CD4-positive, alpha-beta T cell treated with Interleukin-4 for 1 hour (primary cell): ENCODE measurements at regions not wholly inside any gene's neighbourhood (a gene's known extent, or its start where the extent isn't known, plus 50 kb on each side); places are given as distances from the start of the nearest gene placed in this dataset.

Experiments
- DNase-seq, 2 donors: peaks; one replicate each; pipeline ENCODE4 v3.0.0-alpha.2; 2020 to 2022

DNA sequence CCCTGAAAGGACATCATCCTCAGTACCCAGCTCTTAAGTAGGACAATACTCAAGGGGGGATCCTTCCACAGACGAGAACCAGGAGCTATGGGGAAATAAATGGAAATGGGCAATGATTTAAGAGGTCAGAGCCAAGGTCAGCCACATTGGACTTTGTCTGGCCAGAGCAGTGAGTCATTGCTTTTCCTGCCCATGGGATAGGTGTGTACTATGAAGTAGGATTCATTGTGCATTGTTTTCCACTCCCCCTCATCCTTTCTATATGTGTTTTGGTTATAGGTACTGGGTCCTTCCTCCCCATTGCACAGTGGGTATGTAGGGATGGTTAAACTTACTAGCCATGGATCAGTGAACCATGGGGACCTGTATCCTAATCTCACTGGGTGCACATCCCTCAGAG, 328.9 kb upstream of the USP25 start:
- no peak for DNase-seq

DNA sequence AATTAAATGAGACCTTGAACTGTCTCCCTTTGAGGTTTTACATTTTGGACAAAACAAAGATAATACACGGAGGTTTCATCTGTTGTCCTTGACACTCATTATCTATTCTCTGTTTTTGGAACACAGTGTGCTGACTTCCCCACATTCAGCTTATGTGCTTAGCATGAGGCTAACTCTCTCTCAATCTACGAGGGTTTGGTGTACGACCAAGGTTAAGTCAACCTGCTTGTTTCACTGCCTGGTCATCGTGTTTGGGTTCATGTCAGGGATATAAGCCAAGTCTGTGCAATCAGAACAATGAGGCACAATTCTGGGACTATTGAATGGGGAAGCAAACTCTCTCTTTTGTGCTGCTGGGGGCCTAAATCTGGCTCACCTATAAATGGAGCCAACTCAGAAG, 328.5 kb upstream of the USP25 start:
- no peak for DNase-seq

DNA sequence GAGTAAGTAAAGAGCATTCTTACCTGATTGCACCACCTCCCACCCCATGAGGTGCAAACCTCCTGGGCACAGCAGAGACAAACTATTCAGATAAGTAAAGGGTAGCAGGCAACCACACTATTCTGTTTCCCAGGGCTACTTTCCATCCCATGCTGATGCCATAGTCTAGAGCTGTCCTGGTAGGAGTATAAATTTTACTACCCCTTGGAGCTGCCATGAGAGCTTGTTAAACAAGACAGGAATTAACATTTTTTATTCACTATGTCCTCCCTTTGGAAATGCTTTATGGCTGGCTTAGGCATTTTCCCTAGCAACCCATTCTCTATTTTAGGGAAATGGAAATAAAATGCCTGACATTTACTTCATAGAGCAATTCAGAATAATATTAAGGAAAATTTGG, 324.6 kb upstream of the USP25 start:
- DNase-seq, result no peak

DNA sequence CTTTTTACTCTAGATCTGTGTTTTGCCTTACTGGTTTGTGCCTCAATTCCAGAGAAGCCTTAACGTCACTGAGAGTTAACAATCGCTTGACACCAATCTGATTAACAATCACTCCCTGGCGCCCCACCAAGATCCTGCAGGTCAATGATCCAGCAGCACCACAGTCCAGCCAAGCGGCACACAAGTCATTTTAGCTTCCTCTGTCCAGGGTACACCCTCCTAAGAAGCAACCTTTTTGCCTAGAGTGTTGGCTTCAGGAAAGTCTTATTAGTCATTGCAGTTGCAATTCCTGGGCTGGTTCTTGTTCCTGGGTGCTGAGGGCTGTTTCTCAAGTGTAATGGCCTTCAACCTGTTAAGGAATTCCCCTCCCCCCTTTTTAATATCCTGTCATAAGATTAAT, 323.0 kb upstream of the USP25 start:
- no peak for DNase-seq

DNA sequence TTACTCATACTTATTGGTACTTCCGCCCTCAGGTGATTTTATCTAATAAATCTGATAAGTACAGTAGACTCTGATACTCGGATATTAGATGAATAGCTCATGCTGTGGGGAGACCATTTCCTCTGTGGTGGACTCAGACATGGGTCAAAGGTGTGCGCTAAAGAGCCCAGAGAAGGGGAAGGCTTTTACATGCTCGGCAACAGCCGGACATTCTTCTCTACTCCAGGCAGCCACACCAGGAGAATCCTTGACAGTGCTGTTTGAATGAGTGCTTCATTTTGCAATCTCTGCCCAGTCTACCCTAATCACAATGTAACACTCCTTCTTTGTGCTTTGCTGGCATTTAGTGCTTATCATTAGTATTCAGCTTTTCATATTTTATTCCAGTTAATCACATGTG, 322.2 kb upstream of the USP25 start:
- DNase-seq, result no peak

DNA sequence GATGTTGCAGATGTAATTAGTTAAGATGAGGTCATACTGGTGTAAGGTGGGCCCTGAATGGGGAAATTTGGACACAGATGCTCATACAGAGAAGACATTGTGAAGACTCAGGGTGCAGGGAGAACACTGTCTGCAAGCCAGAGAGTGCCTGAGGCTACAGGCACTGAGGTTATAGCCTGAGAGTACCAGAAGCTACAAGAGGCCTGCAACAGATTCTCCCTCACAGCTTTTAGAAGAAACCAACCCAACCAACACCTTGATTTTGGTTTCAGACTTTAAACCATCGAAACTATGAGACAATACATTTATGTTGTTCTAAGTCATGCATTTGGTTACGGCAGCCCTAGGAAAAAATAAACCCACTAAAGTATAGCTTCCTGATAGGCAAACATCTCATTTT, 321.7 kb upstream of the USP25 start:
- no peak for DNase-seq

DNA sequence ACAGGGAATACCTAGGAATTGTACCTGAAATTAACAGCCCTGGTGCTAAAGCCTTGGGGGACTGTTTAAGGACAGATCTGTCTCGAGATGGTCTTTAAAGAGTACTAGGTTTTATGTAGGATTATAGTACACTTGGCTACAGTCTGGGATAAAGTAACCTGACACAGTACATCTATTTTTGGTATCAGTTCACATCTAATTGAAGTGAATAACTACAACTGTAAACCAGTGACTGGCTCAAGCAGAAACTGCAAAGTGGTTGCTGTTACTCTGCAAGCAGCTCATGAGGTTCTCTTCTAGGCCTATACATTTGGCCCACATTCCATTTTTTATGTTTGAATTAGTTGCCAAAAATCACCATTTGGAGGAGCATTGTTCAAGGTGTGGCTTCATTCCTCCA, 320.8 kb upstream of the USP25 start:
- DNase-seq, result no peak

DNA sequence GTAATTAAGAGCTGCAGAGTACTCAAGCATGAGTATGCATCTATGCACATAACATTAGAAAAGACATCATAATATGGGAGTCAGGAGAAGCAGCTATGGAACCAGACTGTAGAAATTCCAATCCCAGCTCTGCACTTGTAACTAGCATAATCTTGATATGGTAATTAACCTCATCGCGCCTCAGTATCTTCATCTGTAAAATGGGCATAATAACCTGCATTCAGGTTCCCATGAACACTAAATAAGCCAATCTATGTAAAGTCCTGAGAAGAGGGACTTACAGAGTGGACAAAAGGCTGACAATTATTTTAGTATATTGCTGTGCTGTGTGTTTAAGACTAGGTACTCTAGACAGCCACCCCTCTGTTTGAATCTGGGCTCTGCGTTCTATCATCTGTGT, 318.9 kb upstream of the USP25 start:
- DNase-seq, result no peak

DNA sequence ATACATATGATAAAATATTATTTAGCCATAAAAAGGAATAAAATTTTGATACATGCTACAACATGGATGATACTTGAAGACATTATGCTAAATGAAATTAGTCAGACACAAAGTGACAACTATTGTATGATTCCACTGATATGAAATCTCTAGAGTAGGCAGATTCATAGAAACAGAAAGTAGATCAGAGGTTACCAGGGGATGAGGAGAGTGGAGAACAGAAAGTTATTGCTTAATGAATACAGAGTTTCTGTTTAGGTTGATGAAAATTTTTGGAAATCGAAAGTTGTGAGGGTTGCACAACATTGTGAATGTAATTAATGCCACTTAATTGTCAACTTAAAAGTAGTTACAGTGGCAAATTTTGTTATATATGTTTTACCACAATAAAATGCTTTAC, 315.7 kb upstream of the USP25 start:
- no peak for DNase-seq

DNA sequence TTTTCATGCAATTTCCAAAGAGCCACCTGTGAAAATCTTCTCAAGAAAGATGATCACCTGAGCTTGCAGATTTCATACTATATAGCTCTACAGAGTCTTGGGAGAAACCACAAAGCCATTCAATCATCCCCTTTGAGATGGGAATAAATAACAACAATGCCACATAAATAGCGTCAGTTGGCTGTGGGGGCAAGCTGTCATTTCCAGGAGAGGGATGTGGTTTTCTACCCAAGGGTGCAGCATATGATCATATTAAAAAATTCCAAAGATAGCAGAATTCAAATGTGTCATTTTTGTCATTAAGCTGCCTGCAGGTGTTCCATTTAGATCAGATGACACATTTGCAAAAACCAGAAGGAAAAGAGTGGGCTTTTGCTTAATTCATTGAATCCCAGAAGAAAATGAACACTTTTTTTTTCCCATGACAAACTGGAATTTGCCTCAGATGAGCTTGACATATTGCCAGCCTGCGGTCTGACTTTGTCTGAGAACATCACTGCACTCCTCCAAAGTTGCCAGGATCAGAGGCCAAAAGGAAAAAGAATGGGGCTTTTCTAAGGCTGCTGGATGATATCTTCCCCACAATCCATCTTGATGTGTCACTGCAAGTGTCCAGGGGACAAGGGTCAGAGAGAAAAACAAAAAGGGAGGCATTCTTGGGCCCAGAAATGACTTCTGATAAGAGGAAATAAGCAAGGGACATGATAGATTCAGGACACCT, 314.1 kb upstream of the USP25 start:
- no peak for DNase-seq

DNA sequence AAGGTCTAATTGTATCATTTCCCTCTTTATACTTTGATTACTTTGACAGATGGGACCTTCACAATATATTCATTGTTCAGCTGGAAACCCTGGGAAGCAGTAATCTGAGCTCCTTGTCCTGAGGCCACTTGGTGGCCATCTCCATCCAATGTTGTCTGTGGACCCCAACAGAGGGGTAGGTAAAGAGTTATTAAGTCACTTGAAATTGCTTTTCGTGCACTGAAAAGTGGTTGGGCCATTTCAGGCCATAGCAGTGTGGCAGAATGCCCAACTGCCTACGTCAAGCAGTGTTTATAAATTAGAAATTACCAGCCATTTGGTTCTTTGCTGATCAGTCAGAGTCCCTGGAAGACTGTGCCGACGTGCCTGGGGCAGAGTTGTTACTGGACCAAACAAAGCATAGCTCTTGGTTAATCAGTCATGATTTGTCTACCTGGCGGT, 308.3 kb upstream of the USP25 start:
- no peak for DNase-seq

DNA sequence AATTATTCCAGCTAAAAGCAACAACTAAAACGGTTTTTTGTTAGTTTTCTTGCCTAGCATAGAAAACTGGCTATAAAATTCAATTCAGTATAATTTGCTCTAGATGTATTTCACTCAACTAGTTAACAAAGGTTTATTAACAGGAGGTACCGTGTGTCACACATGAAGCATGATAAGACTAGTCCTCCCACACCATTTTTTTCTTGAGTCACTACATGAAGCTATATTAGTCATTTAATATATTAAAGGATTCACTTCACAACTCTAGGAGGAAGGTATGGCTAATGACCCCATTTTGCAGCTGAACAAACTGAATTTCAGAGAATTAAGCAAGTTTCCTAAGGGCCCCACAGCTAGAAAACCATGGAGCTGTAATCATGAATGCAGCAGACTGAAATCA, 307.8 kb upstream of the USP25 start:
- no peak for DNase-seq

DNA sequence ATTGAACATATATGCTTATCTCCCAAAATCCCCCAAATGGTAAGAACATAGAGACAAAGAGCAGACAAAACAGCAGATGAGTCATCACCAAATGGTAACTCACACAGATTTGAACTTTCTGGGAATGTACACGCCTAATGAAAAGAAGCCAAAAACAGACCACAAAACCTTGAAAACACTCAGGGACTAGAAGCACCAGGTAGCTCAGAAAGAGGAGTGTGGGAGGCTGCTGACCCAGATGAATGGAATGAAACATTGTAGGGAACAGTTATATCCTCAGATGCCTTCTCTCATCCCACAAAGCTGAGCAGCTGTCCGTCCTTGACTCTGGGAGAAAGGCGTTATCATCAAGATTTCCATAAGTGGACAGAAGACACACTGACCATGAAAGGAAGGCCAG, 307.0 kb upstream of the USP25 start:
- DNase-seq, result no peak

DNA sequence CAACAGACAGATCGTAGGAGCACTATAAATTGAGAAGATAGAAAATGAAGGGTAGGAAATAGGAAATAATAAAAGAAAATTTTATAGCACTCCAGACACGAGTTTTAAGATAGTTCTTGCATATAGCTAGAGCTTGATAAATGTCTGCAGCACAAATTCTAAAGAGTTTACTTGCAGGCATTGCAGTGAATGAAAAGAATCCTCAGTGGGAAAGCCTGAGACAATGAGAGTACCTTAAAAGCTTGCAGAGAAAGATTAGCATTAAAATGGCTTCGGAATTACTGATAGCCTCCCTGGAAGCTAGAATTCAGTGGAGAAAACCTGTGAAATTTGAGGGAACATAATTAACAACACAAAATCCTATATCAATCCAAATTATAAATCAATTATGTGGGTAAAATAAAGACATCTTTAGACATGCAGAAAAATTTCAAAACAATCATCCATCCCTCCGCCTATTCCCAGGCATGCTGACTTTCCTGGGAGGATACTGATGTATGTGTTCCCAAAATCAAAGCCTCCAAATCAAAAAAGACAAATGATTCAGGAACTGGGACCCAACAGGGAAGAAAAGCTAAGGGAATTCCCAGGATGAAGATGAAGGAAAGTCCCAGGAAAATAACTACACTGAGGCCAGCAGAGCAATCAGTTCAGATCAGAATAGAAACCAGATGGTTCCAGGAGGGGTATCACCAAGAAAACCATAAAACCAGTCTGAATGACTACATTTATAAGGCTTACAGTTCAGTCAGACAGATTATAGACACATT, 305.9 kb upstream of the USP25 start:
- DNase-seq, result no peak

DNA sequence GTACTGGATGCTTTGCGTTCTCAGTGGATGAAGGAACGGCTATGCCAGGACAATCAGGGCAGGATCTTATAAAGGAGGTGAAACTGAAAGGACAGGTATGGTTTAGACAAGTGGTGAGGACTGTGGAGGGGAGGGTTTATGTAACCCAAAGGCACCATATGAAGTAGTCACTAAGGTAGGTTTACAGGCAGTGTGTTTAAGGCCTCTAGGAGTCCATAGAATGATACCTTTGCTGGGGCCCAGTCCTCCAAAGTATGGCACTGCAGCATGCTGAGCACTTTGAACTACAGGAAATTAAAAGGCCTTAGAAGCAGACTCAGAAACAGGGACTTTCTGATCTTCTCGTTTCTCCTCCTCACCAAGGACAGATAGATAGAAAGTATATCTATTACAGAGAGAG, 304.7 kb upstream of the USP25 start:
- no peak for DNase-seq

DNA sequence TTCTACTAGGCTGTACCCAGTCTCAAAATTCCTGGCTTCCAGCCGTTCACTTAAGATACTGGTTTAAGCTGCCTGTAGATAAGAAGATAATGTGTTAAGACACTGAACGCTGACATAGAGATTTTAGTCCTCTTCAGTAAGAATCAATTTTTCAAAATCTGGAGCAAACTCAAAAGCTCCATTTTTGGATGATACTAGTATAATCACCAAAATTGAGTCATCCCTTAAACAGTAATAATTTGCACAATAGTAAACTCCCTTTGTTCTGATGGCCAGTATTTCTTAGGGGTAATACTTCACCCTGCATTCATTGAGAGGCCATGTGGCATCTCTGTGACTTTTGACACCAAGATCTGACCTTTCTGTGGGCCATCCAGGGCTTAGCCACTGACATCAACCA, 299.8 kb upstream of the USP25 start:
- DNase-seq, result no peak

DNA sequence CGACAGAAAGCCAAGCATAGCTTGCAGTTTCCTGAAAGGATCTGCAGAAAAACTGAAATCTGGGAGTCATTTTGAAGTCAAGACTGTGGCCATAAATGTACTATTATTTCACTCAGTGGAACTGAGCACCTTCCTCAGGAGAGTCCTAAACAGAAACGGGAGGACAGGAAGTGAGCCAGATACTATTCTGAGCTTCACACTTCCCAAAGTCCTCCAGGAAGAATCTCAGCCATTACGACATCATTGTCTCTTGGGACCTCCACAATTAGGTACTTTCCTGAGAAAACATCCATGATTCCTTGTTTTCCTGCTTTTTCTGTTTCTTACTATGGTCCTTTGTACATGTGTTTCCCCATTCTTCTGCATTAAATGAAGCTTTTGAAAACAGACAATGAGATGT, 299.2 kb upstream of the USP25 start:
- DNase-seq, result no peak

DNA sequence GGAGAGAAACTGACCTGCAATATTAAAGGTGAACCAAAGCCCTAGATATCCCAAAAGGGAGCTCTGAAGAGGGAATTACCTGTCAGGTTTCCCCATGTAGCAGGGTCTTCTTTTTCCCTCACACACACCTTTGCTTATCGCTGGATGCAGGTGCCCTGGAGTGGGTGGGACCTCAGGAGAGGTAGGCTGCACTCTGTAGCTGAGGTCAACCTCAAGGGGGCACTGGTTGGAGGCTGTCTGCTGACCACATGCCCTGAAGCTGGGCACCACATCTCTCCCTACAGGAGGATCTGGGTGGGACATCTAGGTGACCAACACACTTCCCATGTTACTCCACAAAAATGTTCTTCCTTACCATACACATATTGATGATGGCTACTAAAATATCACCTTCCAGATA, 298.7 kb upstream of the USP25 start:
- DNase-seq, result no peak

DNA sequence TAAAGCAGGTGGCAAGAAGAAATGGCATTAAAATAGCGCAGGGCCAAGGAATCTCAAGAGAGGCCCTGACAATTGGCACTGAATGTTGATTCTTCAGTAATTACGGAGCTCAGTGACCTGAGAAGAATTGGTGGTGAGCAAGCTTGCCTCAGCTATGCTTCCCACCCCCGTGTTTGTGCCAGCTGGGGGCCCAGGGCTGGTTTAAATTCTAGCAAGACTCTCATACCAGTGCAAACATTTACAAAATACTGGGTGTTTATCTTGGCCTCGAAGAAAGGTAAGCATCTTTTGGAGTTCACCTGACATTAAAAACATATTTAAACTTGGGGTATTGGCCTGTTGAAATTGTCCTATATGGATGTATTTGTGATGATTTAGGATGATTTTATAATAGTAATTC, 296.7 kb upstream of the USP25 start:
- DNase-seq, result no peak

DNA sequence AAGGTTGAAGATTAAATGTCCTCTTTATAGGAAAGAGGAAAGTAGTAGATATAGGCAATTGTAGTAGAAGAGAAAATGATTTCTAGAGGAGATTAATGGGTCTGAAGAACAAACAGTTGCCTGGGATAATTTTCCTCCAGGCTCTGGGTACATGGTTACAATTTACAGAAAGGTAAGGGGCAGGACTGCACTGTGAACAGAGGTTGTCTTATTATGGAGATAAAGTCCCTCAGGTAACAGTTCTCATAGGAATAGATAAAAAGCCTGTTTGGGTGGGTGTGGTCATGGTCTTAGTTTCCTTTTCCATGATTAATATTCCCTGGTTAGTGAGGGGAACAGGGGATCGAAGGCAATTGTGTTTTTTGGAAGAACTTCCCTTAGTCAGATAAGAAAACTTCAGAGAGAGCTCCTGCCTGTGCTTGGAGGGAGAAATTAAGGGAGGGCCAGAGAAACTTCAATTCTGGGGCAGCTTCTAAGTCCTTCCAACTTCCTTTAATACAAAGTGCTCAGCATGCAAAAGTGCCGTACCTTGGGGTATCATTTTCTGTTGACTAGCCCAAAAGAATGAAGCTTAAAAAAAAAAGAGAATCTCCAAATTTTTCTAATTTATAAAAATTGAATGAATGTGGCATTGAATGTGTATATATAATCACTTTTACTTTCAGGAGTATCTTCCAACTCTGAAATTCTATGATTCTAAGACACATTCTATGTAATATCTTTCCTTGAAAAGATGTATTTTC, 295.4 kb upstream of the USP25 start:
- no peak for DNase-seq

DNA sequence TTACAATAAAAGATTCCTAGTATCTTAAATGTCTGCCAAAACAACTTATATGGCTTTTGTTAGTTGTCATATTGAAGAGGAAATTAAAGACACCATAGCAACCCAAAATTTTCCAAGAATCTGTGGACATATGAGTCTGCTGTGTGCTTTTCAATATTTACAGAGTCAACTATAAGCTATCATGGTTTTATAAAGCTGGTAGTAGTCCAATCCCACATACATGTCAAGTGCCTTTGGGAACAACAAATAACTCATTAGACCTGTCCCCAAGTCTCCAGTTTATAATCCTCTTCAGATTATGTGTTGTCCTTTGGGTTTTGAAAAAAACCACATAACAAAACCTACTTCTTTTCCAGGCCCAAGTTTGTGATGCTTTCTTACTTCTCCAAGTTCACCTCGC, 293.8 kb upstream of the USP25 start:
- DNase-seq, result no peak

DNA sequence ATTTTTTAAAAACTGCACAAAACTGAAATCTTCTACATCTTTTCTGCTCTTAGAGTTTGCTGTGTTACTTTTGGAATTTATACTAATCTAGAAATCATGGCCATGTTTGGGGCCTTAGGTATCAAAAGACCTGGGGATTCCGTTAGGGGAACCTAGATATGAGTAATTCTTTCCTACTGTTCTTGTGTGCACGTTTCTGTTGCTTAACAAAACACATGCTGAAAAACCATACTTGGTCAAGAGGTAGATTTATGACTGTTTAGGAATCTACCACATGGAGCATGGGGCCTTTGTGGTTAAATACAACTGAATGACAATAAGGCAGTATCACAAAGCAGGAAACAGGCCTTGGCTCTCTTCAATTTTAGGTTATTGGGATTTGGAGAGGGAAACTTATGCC, 291.9 kb upstream of the USP25 start:
- DNase-seq, result no peak

DNA sequence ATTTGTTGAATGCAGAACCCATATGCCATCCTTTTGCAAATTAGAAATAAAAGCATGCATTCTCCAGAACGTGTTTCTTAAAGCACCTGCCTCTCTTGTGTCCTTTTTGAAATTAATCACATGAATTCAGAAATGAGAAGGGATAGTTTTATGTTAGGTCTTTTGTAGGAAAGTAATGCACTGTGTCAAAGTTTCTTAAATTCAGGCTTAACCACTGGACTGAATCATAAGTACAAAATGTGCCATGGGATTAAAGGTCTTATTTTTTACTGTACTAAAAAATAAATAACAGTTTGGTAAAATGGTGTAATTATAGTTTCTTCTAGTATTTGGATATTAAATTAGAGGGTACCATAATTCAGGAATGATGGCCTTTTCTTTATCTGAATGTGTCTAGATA, 290.1 kb upstream of the USP25 start:
- no peak for DNase-seq

DNA sequence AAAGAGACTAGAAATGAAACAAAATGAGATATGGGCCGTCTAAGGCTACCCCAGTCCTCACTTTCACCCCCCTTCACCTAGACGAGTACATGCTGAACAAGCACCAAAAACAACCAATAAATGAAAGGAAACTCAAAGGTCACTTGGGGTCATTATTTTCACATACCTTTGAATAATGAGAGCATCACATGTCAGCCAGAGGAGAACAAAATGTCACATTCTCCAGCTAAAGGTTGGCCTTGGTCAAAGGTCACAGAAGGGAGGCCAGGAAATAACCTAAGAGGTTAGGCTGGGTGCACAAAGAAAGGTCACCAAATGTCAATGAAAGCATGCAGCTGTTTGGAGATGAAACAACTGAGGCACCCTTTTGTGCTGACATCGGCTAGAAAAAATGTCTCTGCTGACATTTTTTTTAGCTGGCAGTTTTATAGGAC, 288.7 kb upstream of the USP25 start:
- DNase-seq, result no peak
